ENCODE measurements at regions not wholly inside any gene's neighbourhood (a gene's known extent, or its start where the extent isn't known, plus 50 kb on each side); places are given as distances from the start of the nearest gene placed in this dataset.

- no peaks in the 10 kb centered on the region for H3K36me3 Mint-ChIP-seq (ENCODE audit: low read depth)
- no peaks in the 10 kb centered on the region for H3K4me1 Mint-ChIP-seq (ENCODE audit: low read depth)
- no peak for DNase-seq
- no peaks in the 10 kb centered on the region for H3K27me3 Mint-ChIP-seq (ENCODE audit: low read depth)
- no peaks in the 10 kb centered on the region for H3K9me3 Mint-ChIP-seq
- no peak overlapping the region for H3K27ac Mint-ChIP-seq
- CTCF ChIA-PET, result interaction anchor here (0.6 kb wide), 1 partner anchor 21 kb away, joined by 3 read pairs; no protein-coding TSS in a partner anchor
- intact Hi-C loops (cut with micrococcal nuclease), result loop anchor here (10.0 kb wide), 1 partner anchor 603 kb away; no protein-coding TSS in a partner anchor
- H3K4me3 Mint-ChIP-seq, result no peak overlapping the region
These were observed 630.4 kb upstream of the BOD1L1 start for GRCh38 chr4:14257903-14258302.

- CTCF ChIA-PET, result no interaction called here
- Mint-ChIP-seq H3K27me3 (ENCODE audit: low read depth) (no peaks in the 10 kb centered on the region), H3K9me3 (no peaks in the 10 kb centered on the region), H3K4me1 (ENCODE audit: low read depth) (no peaks in the 10 kb centered on the region), H3K4me3 (no peak overlapping the region), H3K36me3 (ENCODE audit: low read depth) (no peaks in the 10 kb centered on the region), H3K27ac (no peak overlapping the region)
- DNase-seq, result no peak
- intact Hi-C loops (cut with micrococcal nuclease), result loop anchor here (10.0 kb wide), 1 partner anchor 605 kb away; no protein-coding TSS in a partner anchor
These were observed 632.4 kb upstream of the BOD1L1 start for GRCh38 chr4:14259936-14260335.

- Mint-ChIP-seq H3K36me3 (ENCODE audit: low read depth) (no peaks in the 10 kb centered on the region), H3K4me1 (ENCODE audit: low read depth) (no peaks in the 10 kb centered on the region), H3K9me3 (no peaks in the 10 kb centered on the region)
These were observed 633.1 kb upstream of the BOD1L1 start for GRCh38 chr4:14260591-14260990.

GRCh38 chr4:14262221-14262620, 634.7 kb upstream of the BOD1L1 start:
- DNase-seq, result no peak
- H3K36me3 Mint-ChIP-seq (ENCODE audit: low read depth), result no peaks in the 10 kb centered on the region
- no peak overlapping the region for H3K4me3 Mint-ChIP-seq
- no peaks in the 10 kb centered on the region for H3K9me3 Mint-ChIP-seq
- CTCF ChIA-PET, result no interaction called here
- peaks cover 4% of the 10 kb centered on the region for H3K27me3 Mint-ChIP-seq (ENCODE audit: low read depth)
- intact Hi-C loops (cut with micrococcal nuclease), result no loop called here
- H3K27ac Mint-ChIP-seq, result no peak overlapping the region
- no peaks in the 10 kb centered on the region for H3K4me1 Mint-ChIP-seq (ENCODE audit: low read depth)

More at GRCh38 chr4:14260591-14260990, 633.1 kb upstream of the BOD1L1 start:
- no peak overlapping the region for H3K4me3 Mint-ChIP-seq
- no peak for DNase-seq
- CTCF ChIA-PET, result interaction anchor here (0.6 kb wide), 1 partner anchor 235 kb away, joined by 3 read pairs; no protein-coding TSS in a partner anchor
- intact Hi-C loops (cut with micrococcal nuclease), result no loop called here
- H3K27me3 Mint-ChIP-seq (ENCODE audit: low read depth), result no peaks in the 10 kb centered on the region
- no peak overlapping the region for H3K27ac Mint-ChIP-seq

GRCh38 chr4:14264437-14264836, 636.9 kb upstream of the BOD1L1 start:
- CTCF ChIA-PET, result interaction anchor here (0.7 kb wide), 1 partner anchor 127 kb away, joined by 4 read pairs; no protein-coding TSS in a partner anchor
- Mint-ChIP-seq H3K27me3 (ENCODE audit: low read depth) (peaks cover 8% of the 10 kb centered on the region), H3K4me3 (no peak overlapping the region), H3K27ac (no peak overlapping the region), H3K36me3 (ENCODE audit: low read depth) (no peaks in the 10 kb centered on the region), H3K4me1 (ENCODE audit: low read depth) (no peaks in the 10 kb centered on the region), H3K9me3 (no peaks in the 10 kb centered on the region)
- no peak for DNase-seq
- intact Hi-C loops (cut with micrococcal nuclease), result no loop called here

GRCh38 chr4:14265651-14266050, 638.1 kb upstream of the BOD1L1 start:
- Mint-ChIP-seq H3K4me3 (no peak overlapping the region), H3K9me3 (no peaks in the 10 kb centered on the region), H3K4me1 (ENCODE audit: low read depth) (peaks cover 6% of the 10 kb centered on the region), H3K27me3 (ENCODE audit: low read depth) (peaks cover 8% of the 10 kb centered on the region), H3K27ac (no peak overlapping the region), H3K36me3 (ENCODE audit: low read depth) (no peaks in the 10 kb centered on the region)
- intact Hi-C loops (cut with micrococcal nuclease), result no loop called here
- CTCF ChIA-PET, result no interaction called here
- no peak for DNase-seq

- Mint-ChIP-seq H3K27me3 (ENCODE audit: low read depth) (peaks cover 8% of the 10 kb centered on the region), H3K4me1 (ENCODE audit: low read depth) (peaks cover 6% of the 10 kb centered on the region), H3K36me3 (ENCODE audit: low read depth) (no peaks in the 10 kb centered on the region), H3K4me3 (no peak overlapping the region), H3K27ac (no peak overlapping the region), H3K9me3 (no peaks in the 10 kb centered on the region)
- intact Hi-C loops (cut with micrococcal nuclease), result no loop called here
- no peak for DNase-seq
- CTCF ChIA-PET, result interaction anchor here (0.7 kb wide), 1 partner anchor 86 kb away, joined by 4 read pairs; no protein-coding TSS in a partner anchor
These were observed 640.0 kb upstream of the BOD1L1 start for GRCh38 chr4:14267373-14268060.

- Mint-ChIP-seq H3K9me3 (no peaks in the 10 kb centered on the region), H3K4me1 (ENCODE audit: low read depth) (peaks cover 6% of the 10 kb centered on the region), H3K27me3 (ENCODE audit: low read depth) (peaks cover 8% of the 10 kb centered on the region), H3K4me3 (no peak overlapping the region), H3K27ac (no peak overlapping the region), H3K36me3 (ENCODE audit: low read depth) (no peaks in the 10 kb centered on the region)
- CTCF ChIA-PET, result no interaction called here
- peak; percentile 10 for DNase-seq
- intact Hi-C loops (cut with micrococcal nuclease), result loop anchor here (5.0 kb wide), 1 partner anchor 613 kb away; no protein-coding TSS in a partner anchor
These were observed 642.3 kb upstream of the BOD1L1 start for GRCh38 chr4:14269824-14270223.

- H3K27me3 Mint-ChIP-seq (ENCODE audit: low read depth), result peaks cover 4% of the 10 kb centered on the region
- CTCF ChIA-PET, result no interaction called here
- H3K36me3 Mint-ChIP-seq (ENCODE audit: low read depth), result no peaks in the 10 kb centered on the region
- intact Hi-C loops (cut with micrococcal nuclease), result loop anchor here (5.0 kb wide), 1 partner anchor 615 kb away; no protein-coding TSS in a partner anchor
- no peak overlapping the region for H3K4me3 Mint-ChIP-seq
- no peaks in the 10 kb centered on the region for H3K9me3 Mint-ChIP-seq
- no peak for DNase-seq
- no peak overlapping the region for H3K27ac Mint-ChIP-seq
- H3K4me1 Mint-ChIP-seq (ENCODE audit: low read depth), result peaks cover 6% of the 10 kb centered on the region
These were observed 644.7 kb upstream of the BOD1L1 start for GRCh38 chr4:14272206-14272605.

GRCh38 chr4:14277505-14277904, 650.0 kb upstream of the BOD1L1 start:
- CTCF ChIA-PET, result no interaction called here
- no peak overlapping the region for H3K4me3 Mint-ChIP-seq
- DNase-seq, result no peak
- H3K4me1 Mint-ChIP-seq (ENCODE audit: low read depth), result no peaks in the 10 kb centered on the region
- H3K27me3 Mint-ChIP-seq (ENCODE audit: low read depth), result peaks cover 6% of the 10 kb centered on the region
- H3K9me3 Mint-ChIP-seq, result no peaks in the 10 kb centered on the region
- H3K27ac Mint-ChIP-seq, result no peak overlapping the region
- H3K36me3 Mint-ChIP-seq (ENCODE audit: low read depth), result no peaks in the 10 kb centered on the region
- intact Hi-C loops (cut with micrococcal nuclease), result no loop called here

- no peak overlapping the region for H3K27ac Mint-ChIP-seq
- no peak for DNase-seq
These were observed 653.0 kb upstream of the BOD1L1 start for GRCh38 chr4:14280567-14280966.

GRCh38 chr4:14284578-14284977, 657.1 kb upstream of the BOD1L1 start:
- Mint-ChIP-seq H3K4me1 (ENCODE audit: low read depth) (no peaks in the 10 kb centered on the region), H3K27ac (no peak overlapping the region), H3K4me3 (no peak overlapping the region), H3K27me3 (ENCODE audit: low read depth) (peaks cover 6% of the 10 kb centered on the region), H3K36me3 (ENCODE audit: low read depth) (no peaks in the 10 kb centered on the region), H3K9me3 (peaks cover 16% of the 10 kb centered on the region)
- no peak for DNase-seq
- intact Hi-C loops (cut with micrococcal nuclease), result no loop called here
- CTCF ChIA-PET, result interaction anchor here (0.7 kb wide), 1 partner anchor 12 kb away, joined by 3 read pairs; no protein-coding TSS in a partner anchor

More at GRCh38 chr4:14280567-14280966, 653.0 kb upstream of the BOD1L1 start:
- Mint-ChIP-seq H3K27me3 (ENCODE audit: low read depth) (peaks cover 6% of the 10 kb centered on the region), H3K4me1 (ENCODE audit: low read depth) (no peaks in the 10 kb centered on the region), H3K4me3 (no peak overlapping the region), H3K9me3 (no peaks in the 10 kb centered on the region), H3K36me3 (ENCODE audit: low read depth) (no peaks in the 10 kb centered on the region)
- CTCF ChIA-PET, result no interaction called here
- intact Hi-C loops (cut with micrococcal nuclease), result no loop called here

GRCh38 chr4:14289708-14290107, 662.2 kb upstream of the BOD1L1 start:
- intact Hi-C loops (cut with micrococcal nuclease), result no loop called here
- no peak for DNase-seq
- H3K36me3 Mint-ChIP-seq (ENCODE audit: low read depth), result no peaks in the 10 kb centered on the region
- no peak overlapping the region for H3K27ac Mint-ChIP-seq
- H3K27me3 Mint-ChIP-seq (ENCODE audit: low read depth), result peaks cover 4% of the 10 kb centered on the region
- CTCF ChIA-PET, result no interaction called here
- no peak overlapping the region for H3K4me3 Mint-ChIP-seq
- H3K4me1 Mint-ChIP-seq (ENCODE audit: low read depth), result no peaks in the 10 kb centered on the region
- peaks cover 16% of the 10 kb centered on the region for H3K9me3 Mint-ChIP-seq
